ENCODE measurements at regions not wholly inside any gene's neighbourhood (a gene's known extent, or its start where the extent isn't known, plus 50 kb on each side); places are given as distances from the start of the nearest gene placed in this dataset.

DNA sequence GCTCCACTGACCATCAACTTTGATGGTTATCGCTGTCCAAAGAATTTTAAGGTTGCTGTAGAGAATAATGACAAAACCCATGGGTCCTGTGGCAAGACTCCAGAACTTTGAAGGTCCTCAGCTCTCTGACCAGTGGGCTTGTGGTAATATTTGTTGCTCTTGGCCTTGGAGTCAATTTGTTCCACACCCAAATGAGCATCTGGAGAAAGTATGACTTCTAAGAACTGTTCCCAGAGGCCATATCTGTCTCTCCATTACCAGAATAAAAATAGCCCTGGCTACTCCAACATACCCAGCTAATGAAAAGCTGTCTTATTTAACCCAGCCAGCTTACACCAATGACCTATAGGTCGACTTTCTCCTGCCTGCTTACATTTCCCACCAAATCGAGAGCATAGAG lies 466.4 kb downstream of the MEIS1 start:
- no peak for TF ChIP-seq CEBPB (IDR thresholded peaks at IDR 0.05; ENCODE audit: low read depth, low read length)
- TF ChIP-seq MAZ (IDR thresholded peaks at IDR 0.05; ENCODE audit: borderline replicate concordance, low read depth, low read length) = no peak
- TF ChIP-seq, protein P1, sequence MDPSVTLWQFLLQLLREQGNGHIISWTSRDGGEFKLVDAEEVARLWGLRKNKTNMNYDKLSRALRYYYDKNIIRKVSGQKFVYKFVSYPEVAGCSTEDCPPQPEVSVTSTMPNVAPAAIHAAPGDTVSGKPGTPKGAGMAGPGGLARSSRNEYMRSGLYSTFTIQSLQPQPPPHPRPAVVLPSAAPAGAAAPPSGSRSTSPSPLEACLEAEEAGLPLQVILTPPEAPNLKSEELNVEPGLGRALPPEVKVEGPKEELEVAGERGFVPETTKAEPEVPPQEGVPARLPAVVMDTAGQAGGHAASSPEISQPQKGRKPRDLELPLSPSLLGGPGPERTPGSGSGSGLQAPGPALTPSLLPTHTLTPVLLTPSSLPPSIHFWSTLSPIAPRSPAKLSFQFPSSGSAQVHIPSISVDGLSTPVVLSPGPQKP (IDR thresholded peaks at IDR 0.05; ENCODE audit: borderline replicate concordance, low read depth, low read length) = no peak
- TF ChIP-seq BHLHE40 (IDR thresholded peaks at IDR 0.05; ENCODE audit: low read depth, low read length) = no peak
- no peak for TF ChIP-seq RCOR1 (IDR thresholded peaks at IDR 0.05; ENCODE audit: insufficient replicate concordance, low read length)
- no peak for TF ChIP-seq RAD21 (IDR thresholded peaks at IDR 0.05; ENCODE audit: low read length)
- no peak for TF ChIP-seq POLR2A (IDR thresholded peaks at IDR 0.05; ENCODE audit: low read depth, low read length)
- no peak for TF ChIP-seq FOS (IDR thresholded peaks at IDR 0.05; ENCODE audit: low read depth, low read length)
- TF ChIP-seq NFE2L2 (IDR thresholded peaks at IDR 0.05; ENCODE audit: low read depth, low read length) = no peak
- TF ChIP-seq, protein P2, sequence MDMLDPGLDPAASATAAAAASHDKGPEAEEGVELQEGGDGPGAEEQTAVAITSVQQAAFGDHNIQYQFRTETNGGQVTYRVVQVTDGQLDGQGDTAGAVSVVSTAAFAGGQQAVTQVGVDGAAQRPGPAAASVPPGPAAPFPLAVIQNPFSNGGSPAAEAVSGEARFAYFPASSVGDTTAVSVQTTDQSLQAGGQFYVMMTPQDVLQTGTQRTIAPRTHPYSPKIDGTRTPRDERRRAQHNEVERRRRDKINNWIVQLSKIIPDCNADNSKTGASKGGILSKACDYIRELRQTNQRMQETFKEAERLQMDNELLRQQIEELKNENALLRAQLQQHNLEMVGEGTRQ (IDR thresholded peaks at IDR 0.05; ENCODE audit: low read depth, low read length) = no peak
- TF ChIP-seq, protein P3, sequence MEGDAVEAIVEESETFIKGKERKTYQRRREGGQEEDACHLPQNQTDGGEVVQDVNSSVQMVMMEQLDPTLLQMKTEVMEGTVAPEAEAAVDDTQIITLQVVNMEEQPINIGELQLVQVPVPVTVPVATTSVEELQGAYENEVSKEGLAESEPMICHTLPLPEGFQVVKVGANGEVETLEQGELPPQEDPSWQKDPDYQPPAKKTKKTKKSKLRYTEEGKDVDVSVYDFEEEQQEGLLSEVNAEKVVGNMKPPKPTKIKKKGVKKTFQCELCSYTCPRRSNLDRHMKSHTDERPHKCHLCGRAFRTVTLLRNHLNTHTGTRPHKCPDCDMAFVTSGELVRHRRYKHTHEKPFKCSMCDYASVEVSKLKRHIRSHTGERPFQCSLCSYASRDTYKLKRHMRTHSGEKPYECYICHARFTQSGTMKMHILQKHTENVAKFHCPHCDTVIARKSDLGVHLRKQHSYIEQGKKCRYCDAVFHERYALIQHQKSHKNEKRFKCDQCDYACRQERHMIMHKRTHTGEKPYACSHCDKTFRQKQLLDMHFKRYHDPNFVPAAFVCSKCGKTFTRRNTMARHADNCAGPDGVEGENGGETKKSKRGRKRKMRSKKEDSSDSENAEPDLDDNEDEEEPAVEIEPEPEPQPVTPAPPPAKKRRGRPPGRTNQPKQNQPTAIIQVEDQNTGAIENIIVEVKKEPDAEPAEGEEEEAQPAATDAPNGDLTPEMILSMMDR (conservative IDR thresholded peaks at IDR 0.05; ENCODE audit: low read depth, low read length) = no peak
- TF ChIP-seq CHD1 (IDR thresholded peaks at IDR 0.05; ENCODE audit: low read depth, low read length) = no peak
- WGBS, 2 experiments (ENCODE audit: extremely low coverage in 2 of 2, insufficient read length in 1 of 2) = 40% methylated on average over 1 of the region's 3 CpGs; no CpG with 5 or more reads in 1 of the 2 experiments
- Histone ChIP-seq H2BK15ac (ENCODE audit: low read depth, low read length) (peak overlapping the region; percentile 53; the same call in 1 of the 3 replicates), H2BK5ac (ENCODE audit: low read depth, low read length, poor library complexity, severe bottlenecking) (peak overlapping the region; percentile 8), H2AK5ac (ENCODE audit: low read depth, low read length) (peak overlapping the region; percentile 59), H3K4me3 (ENCODE audit: insufficient read depth, low read depth, low read length) (no peak overlapping the region), H3K27ac (ENCODE audit: insufficient read depth, low read length) (no peak overlapping the region), H3K36me3 (ENCODE audit: control insufficient read depth, insufficient read depth, low read length) (no peaks in the 10 kb centered on the region), H4K5ac (ENCODE audit: low read depth, low read length) (peak overlapping the region; percentile 9; the same call in 1 of the 2 replicates), H3K4ac (ENCODE audit: low read depth, low read length) (peak overlapping the region; percentile 56), H2BK20ac (ENCODE audit: low read depth, low read length) (peak overlapping the region; percentile 76), H2BK120ac (ENCODE audit: low read depth, low read length) (peak overlapping the region; percentile 64; the same call in 1 of the 2 replicates), H4K20me1 (ENCODE audit: insufficient read depth, low read length) (no peaks in the 10 kb centered on the region), H3K27me3 (ENCODE audit: control insufficient read depth, insufficient read depth, low read length) (no peaks in the 10 kb centered on the region), H3K18ac (ENCODE audit: low read depth, low read length) (peak overlapping the region; percentile 46; the same call in 1 of the 2 replicates), H3K14ac (replicated peaks; ENCODE audit: low read depth, low read length) (peak overlapping the region; percentile 47; the same call in 1 of the 2 replicates), H3K56ac (ENCODE audit: extremely low read depth, insufficient read depth, low read length) (no peak overlapping the region), H3K9me1 (ENCODE audit: insufficient read depth, low read length) (peaks cover 10% of the 10 kb centered on the region), H4K8ac (ENCODE audit: low read depth in 2 of 2, low read length in 2 of 2) (peak overlapping the region in 1 of 2 experiments; percentile 33; a peak in 1 of 4 replicates), H2AFZ (replicated peaks; ENCODE audit: low read length, poor library complexity) (no peak overlapping the region), H3K79me1 (ENCODE audit: low read depth in 1 of 2, low read length in 2 of 2) (peaks cover 0 to 10% of the 10 kb centered on the region in 2 experiments; a peak in 2 of 4 replicates), H4K91ac (ENCODE audit: insufficient read depth, low read depth, low read length) (0 out of 2 replicates have a peak overlapping the region, but pooled peaks have one; percentile 20), H3K9me3 (ENCODE audit: control insufficient read depth, insufficient read depth, low read length) (no peaks in the 10 kb centered on the region), H2AK9ac (replicated peaks; ENCODE audit: low read depth, low read length, poor library complexity) (no peak overlapping the region), H3K23ac (ENCODE audit: low read depth, low read length) (no peak overlapping the region), H3K4me1 (ENCODE audit: control insufficient read depth, insufficient read depth, low read length) (peaks cover 16% of the 10 kb centered on the region), H3K9ac (ENCODE audit: low read depth, low read length) (no peak overlapping the region), H3K4me2 (ENCODE audit: low read depth, low read length) (no peak overlapping the region)
- CTCF ChIA-PET = no interaction called here
- ATAC-seq (ENCODE audit: low read depth) = no peak
- dilution Hi-C loops (cut with HindIII; ENCODE audit: low sequenced_read_pairs, unreplicated experiment) = no loop called here
- DNase-seq = no peak
- in situ Hi-C loops (cut with MboI; ENCODE audit: low sequenced_read_pairs) = no loop called here
- POLR2A ChIA-PET (ENCODE audit: unreplicated experiment) = no interaction called here
- intact Hi-C loops (cut with micrococcal nuclease) = no loop called here
- BruUV-seq (replicated peaks) = no TSS peak

Measured in IMR-90 (cell line).